Ascending aorta (tissue), 2 donors: ENCODE measurements at regions not wholly inside any gene's neighbourhood (a gene's known extent, or its start where the extent isn't known, plus 50 kb on each side); places are given as distances from the start of the nearest gene placed in this dataset.

Experiments used
- DNase-seq, 2 donors: peaks; one replicate each; pipeline ENCODE4 v3.0.0-alpha.2; 2019; ENCODE audit warnings: low spot score in 2 of 2
- H3K27ac ChIP-seq, 2 donors: fragments of 200-600 bp; sonication (generic); one replicate each; pipeline ENCODE4 v1.5.1; 2016 to 2017; ENCODE audit warnings: mild to moderate bottlenecking in 1 of 2
- H3K27me3 ChIP-seq: fragments of 200-600 bp; sonication (generic); one replicate; pipeline ENCODE4 v1.5.1; 2017
- H3K36me3 ChIP-seq, 2 donors: fragments of 200-600 bp; sonication (generic); one replicate each; pipeline ENCODE4 v1.5.1; 2016
- H3K4me1 ChIP-seq, 2 donors: fragments of 200-600 bp; sonication (generic); one replicate each; pipeline ENCODE4 v1.5.1; 2016 to 2017; ENCODE audit warnings: mild to moderate bottlenecking in 1 of 2
- H3K4me3 ChIP-seq, 2 donors: fragments of 200-600 bp; sonication (generic); one replicate each; pipeline ENCODE4 v1.5.1; 2016 to 2017; ENCODE audit warnings: mild to moderate bottlenecking in 1 of 2
- H3K9me3 ChIP-seq, 2 donors: fragments of 200-600 bp; sonication (generic); one replicate each; pipeline ENCODE4 v1.5.1; 2016
- CTCF ChIP-seq, 3 experiments: fragments of 200-600 bp in 2 of 3; fragments of 450-650 bp in 1 of 3; sonication (generic) in 2 of 3; IDR thresholded peaks; one replicate each; pipeline ENCODE4 v1.5.1; 2016 to 2019; ENCODE audit warnings: antibody characterized with exemption in 3 of 3, mild to moderate bottlenecking in 1 of 3, moderate library complexity in 1 of 3
- intact Hi-C: fragments of 100-400 bp; cut with DNase I; formaldehyde crosslinking; loops from one replicate; pipeline ENCODE4 v1.15.1; 2023

GRCh38 chrX:34576864-34577263 is 80.2 kb downstream of the TMEM47 start:
- Histone ChIP-seq H3K4me3 (no peak overlapping the region), H3K4me1 (no peaks in the 10 kb centered on the region), H3K36me3 (no peaks in the 10 kb centered on the region), H3K9me3 (no peaks in the 10 kb centered on the region), H3K27ac (no peak overlapping the region), H3K27me3 (no peaks in the 10 kb centered on the region)
- intact Hi-C loops = no loop called here
- TF ChIP-seq CTCF (IDR thresholded peaks at IDR 0.05) = no peak
- no peak for DNase-seq

- no peaks in the 10 kb centered on the region for H3K9me3 ChIP-seq
- no peak for TF ChIP-seq CTCF (IDR thresholded peaks at IDR 0.05)
- no peak overlapping the region for H3K27ac ChIP-seq
- H3K4me3 ChIP-seq = no peak overlapping the region
- no peaks in the 10 kb centered on the region for H3K36me3 ChIP-seq
- no peaks in the 10 kb centered on the region for H3K4me1 ChIP-seq
- intact Hi-C loops = no loop called here
- no peaks in the 10 kb centered on the region for H3K27me3 ChIP-seq
- DNase-seq = no peak
These were observed 91.1 kb downstream of the TMEM47 start for GRCh38 chrX:34565981-34566380.

- no peaks in the 10 kb centered on the region for H3K27me3 ChIP-seq
- DNase-seq = no peak
- H3K27ac ChIP-seq = no peak overlapping the region
- H3K36me3 ChIP-seq = no peaks in the 10 kb centered on the region
- no peak for TF ChIP-seq CTCF (IDR thresholded peaks at IDR 0.05)
- H3K4me1 ChIP-seq = no peaks in the 10 kb centered on the region
- no peak overlapping the region for H3K4me3 ChIP-seq
- H3K9me3 ChIP-seq = no peaks in the 10 kb centered on the region
- intact Hi-C loops = no loop called here
These were observed 93.3 kb downstream of the TMEM47 start for GRCh38 chrX:34563804-34564203.

GRCh38 chrX:34563061-34563460 is 94.0 kb downstream of the TMEM47 start:
- Histone ChIP-seq H3K36me3 (no peaks in the 10 kb centered on the region), H3K9me3 (no peaks in the 10 kb centered on the region), H3K27ac (no peak overlapping the region), H3K4me3 (no peak overlapping the region), H3K4me1 (no peaks in the 10 kb centered on the region), H3K27me3 (no peaks in the 10 kb centered on the region)
- DNase-seq = no peak
- no peak for TF ChIP-seq CTCF (IDR thresholded peaks at IDR 0.05)
- intact Hi-C loops = no loop called here

- H3K9me3 ChIP-seq = no peaks in the 10 kb centered on the region
- intact Hi-C loops = no loop called here
- no peaks in the 10 kb centered on the region for H3K27me3 ChIP-seq
- no peak for TF ChIP-seq CTCF (IDR thresholded peaks at IDR 0.05)
- DNase-seq = no peak
- no peaks in the 10 kb centered on the region for H3K36me3 ChIP-seq
- H3K4me3 ChIP-seq = no peak overlapping the region
- H3K4me1 ChIP-seq = no peaks in the 10 kb centered on the region
- H3K27ac ChIP-seq = no peak overlapping the region
These were observed 95.1 kb downstream of the TMEM47 start for GRCh38 chrX:34562006-34562405.

GRCh38 chrX:34560180-34560579 is 96.9 kb downstream of the TMEM47 start:
- Histone ChIP-seq H3K27ac (no peak overlapping the region), H3K4me1 (no peaks in the 10 kb centered on the region)
- TF ChIP-seq CTCF (IDR thresholded peaks at IDR 0.05) = no peak

More at GRCh38 chrX:34560180-34560579, 96.9 kb downstream of the TMEM47 start:
- no peaks in the 10 kb centered on the region for H3K9me3 ChIP-seq
- H3K4me3 ChIP-seq = no peak overlapping the region
- H3K36me3 ChIP-seq = no peaks in the 10 kb centered on the region
- intact Hi-C loops = no loop called here
- no peaks in the 10 kb centered on the region for H3K27me3 ChIP-seq
- DNase-seq = no peak
